HCT116 (cell line): ENCODE measurements at regions not wholly inside any gene's neighbourhood (a gene's known extent, or its start where the extent isn't known, plus 50 kb on each side); places are given as distances from the start of the nearest gene placed in this dataset.

Source experiments
- ATAC-seq: fragments of 200-7000 bp; cut with Tn5 transposase; 2 replicates; pipeline ENCODE4 v1.9.1; 2020; ENCODE audit warnings: mild to moderate bottlenecking, moderate library complexity
- BruUV-seq: library from RNA; stranded (reverse); fragments of 400-500 nt; replicated peaks from 2 replicates; lab custom pipeline; 2021; lab: Mats Ljungman, UMichigan
- CTCF ChIA-PET: fragments of 300-600 bp; sonication (Branson Sonifier 250); formaldehyde crosslinking; loops from one replicate; lab custom pipeline; 2021; ENCODE audit warnings: antibody characterized with exemption; lab: Charles Lee
- POLR2A ChIA-PET: fragments of 300-600, 350-600 bp; sonication (Branson Sonifier 250); formaldehyde crosslinking; loops from one replicate; lab custom pipeline; 2021; ENCODE audit warnings: antibody characterized with exemption; lab: Charles Lee
- RAD21 ChIA-PET, 2 experiments: fragments of 300-600 bp; sonication (Branson Sonifier 250); formaldehyde crosslinking; loops; one replicate each; lab custom pipeline; 2023; ENCODE audit warnings: low total read pairs in 2 of 2; ENCODE audit not compliant: uncharacterized antibody in 2 of 2, unreplicated experiment in 2 of 2, low non-redundant PET in 1 of 2; lab: Charles Lee
- DNase-seq: peaks from one replicate; pipeline ENCODE4 v3.0.0-alpha.2; 2010; ENCODE audit warnings: low read depth, low spot score
- H2AFZ ChIP-seq: fragments of 200-600 bp; shearing (Covaris generic), sonication (generic); 2 replicates; pipeline ENCODE4 v1.6.1; 2017; ENCODE audit warnings: low read depth, mixed run types, mixed read lengths, antibody characterized with exemption, low read length; ENCODE audit not compliant: poor library complexity, severe bottlenecking
- H3K27ac ChIP-seq: 2 replicates; pipeline ENCODE4 v1.5.1; 2012; ENCODE audit warnings: low read depth, low read length
- H3K27me3 ChIP-seq: fragments of 200-600 bp; sonication (generic); 2 replicates; pipeline ENCODE4 v1.6.1; 2016; ENCODE audit warnings: mixed run types, low read length, mixed read lengths; ENCODE audit not compliant: insufficient read depth
- H3K36me3 ChIP-seq, 2 experiments: fragments of 200-500 bp in 1 of 2; fragments of 200-600 bp in 1 of 2; sonication (Bioruptor generic) in 1 of 2; sonication (generic) in 1 of 2; 2 replicates each; pipeline versions ENCODE4 v1.5.1 to v1.6.1; 2014 to 2016; ENCODE audit warnings: low read length in 2 of 2, inconsistent platforms in 1 of 2, mixed read lengths in 1 of 2, mixed run types in 1 of 2; ENCODE audit not compliant: insufficient read depth in 2 of 2, control insufficient read depth in 1 of 2
- H3K4me1 ChIP-seq, 2 experiments: fragments of 200-600 bp in 1 of 2; sonication (generic) in 1 of 2; 2 replicates each; pipeline versions ENCODE4 v1.5.1 to v1.6.1; 2012 to 2017; ENCODE audit warnings: low read length in 2 of 2, inconsistent platforms in 1 of 2, mild to moderate bottlenecking in 1 of 2, mixed read lengths in 1 of 2, mixed run types in 1 of 2, moderate library complexity in 1 of 2; ENCODE audit not compliant: insufficient read depth in 2 of 2, control insufficient read depth in 1 of 2
- H3K4me2 ChIP-seq: fragments of 200-600 bp; sonication (generic); 2 replicates; pipeline ENCODE4 v1.6.1; 2017; ENCODE audit warnings: mixed run types, low read length, mixed read lengths
- H3K4me3 ChIP-seq, 2 experiments: fragments of 200-600 bp in 1 of 2; sonication (generic) in 1 of 2; replicated peaks in 1 of 2; 2 replicates each; pipeline ENCODE4 v1.5.1; 2011 to 2016; ENCODE audit warnings: low read length in 2 of 2, control low read depth in 1 of 2, low read depth in 1 of 2, mild to moderate bottlenecking in 1 of 2, mixed read lengths in 1 of 2, mixed run types in 1 of 2
- H3K79me2 ChIP-seq: fragments of 200-600 bp; sonication (generic); 2 replicates; pipeline ENCODE4 v1.6.1; 2017; ENCODE audit warnings: mild to moderate bottlenecking, mixed run types, low read length, moderate library complexity, mixed read lengths; ENCODE audit not compliant: insufficient read depth
- H3K9ac ChIP-seq: fragments of 200-600 bp; sonication (generic); 2 replicates; pipeline ENCODE4 v1.6.1; 2016; ENCODE audit warnings: low read length, mixed read lengths
- H3K9me2 ChIP-seq: fragments of 200-600 bp; sonication (generic), shearing (Covaris generic); 2 replicates; pipeline ENCODE4 v1.6.1; 2017; ENCODE audit warnings: mixed run types, mild to moderate bottlenecking, moderate library complexity; ENCODE audit not compliant: insufficient read depth
- H3K9me3 ChIP-seq, 2 experiments: fragments of 200-500 bp in 1 of 2; fragments of 200-600 bp in 1 of 2; sonication (Bioruptor generic) in 1 of 2; sonication (generic) in 1 of 2; 2 replicates each; pipeline ENCODE4 v1.6.1; 2014 to 2017; ENCODE audit warnings: low read length in 2 of 2, mixed read lengths in 2 of 2, inconsistent platforms in 1 of 2, low read depth in 1 of 2, mild to moderate bottlenecking in 1 of 2, mixed run types in 1 of 2, moderate library complexity in 1 of 2; ENCODE audit not compliant: control insufficient read depth in 1 of 2, insufficient read depth in 1 of 2
- H4K20me1 ChIP-seq: fragments of 200-600 bp; sonication (generic), shearing (Covaris generic); 2 replicates; pipeline ENCODE4 v1.6.1; 2017; ENCODE audit warnings: mixed run types, mild to moderate bottlenecking, moderate library complexity; ENCODE audit not compliant: insufficient read depth
- CEBPB ChIP-seq: IDR thresholded peaks from 2 replicates; pipeline ENCODE4 v1.6.1; 2012; ENCODE audit warnings: low read depth
- ELF1 ChIP-seq: IDR thresholded peaks from 2 replicates; pipeline ENCODE4 v1.6.1; 2012; ENCODE audit warnings: low read depth, borderline replicate concordance
- EZH2 ChIP-seq: fragments of 200-600 bp; sonication (generic); IDR thresholded peaks from 2 replicates; pipeline ENCODE4 v1.6.1; 2017; ENCODE audit warnings: antibody characterized with exemption, mixed run types
- FOSL1 ChIP-seq: IDR thresholded peaks from 2 replicates; pipeline ENCODE4 v1.6.1; 2012; ENCODE audit warnings: low read depth
- JUND ChIP-seq: IDR thresholded peaks from 2 replicates; pipeline ENCODE4 v1.6.1; 2012
- POLR2A ChIP-seq: IDR thresholded peaks from 2 replicates; pipeline ENCODE4 v1.7.0; 2011; ENCODE audit warnings: borderline replicate concordance; ENCODE audit not compliant: insufficient read depth, insufficient read length; ENCODE audit errors: extremely low read depth
- RAD21 ChIP-seq: IDR thresholded peaks from 2 replicates; pipeline ENCODE4 v1.6.1; 2012; ENCODE audit warnings: low read depth, mild to moderate bottlenecking
- SIN3A ChIP-seq: IDR thresholded peaks from 2 replicates; pipeline ENCODE4 v1.6.1; 2012; ENCODE audit warnings: low read depth
- SP1 ChIP-seq: IDR thresholded peaks from 2 replicates; pipeline ENCODE4 v1.6.1; 2012; ENCODE audit warnings: low read depth
- TCF7L2 ChIP-seq: IDR thresholded peaks from 2 replicates; pipeline ENCODE4 v1.7.0; 2011; ENCODE audit warnings: borderline replicate concordance, inconsistent platforms; ENCODE audit not compliant: insufficient read depth, insufficient read length; ENCODE audit errors: extremely low read depth
- ZFX ChIP-seq: fragments of 450-650 bp; IDR thresholded peaks from 2 replicates; pipeline ENCODE4 v1.6.1; 2017
- ZNF274 ChIP-seq: fragments of 200-500 bp; sonication (Bioruptor generic); IDR thresholded peaks from 2 replicates; pipeline ENCODE4 v1.6.1; 2014; ENCODE audit warnings: mild to moderate bottlenecking, low read depth, low read length, inconsistent platforms
- intact Hi-C: fragments of 100-400 bp; cut with micrococcal nuclease; formaldehyde crosslinking; loops from 2 replicates; pipeline ENCODE4 v1.10.0; 2022
- TF ChIP-seq, protein P1 (sequence below): IDR thresholded peaks from 2 replicates; pipeline ENCODE4 v1.6.1; 2012; ENCODE audit warnings: low read depth
- TF ChIP-seq, protein P2 (sequence below), 3 experiments: fragments of 200-600 bp in 1 of 3; sonication (generic) in 1 of 3; IDR thresholded peaks in 2 of 3; conservative IDR thresholded peaks in 1 of 3; 2 replicates each; pipeline ENCODE4 v1.5.1; 2012 to 2017; ENCODE audit warnings: low read depth in 2 of 3, low read length in 2 of 3, antibody characterized with exemption in 1 of 3, borderline replicate concordance in 1 of 3, control low read depth in 1 of 3, mild to moderate bottlenecking in 1 of 3, mixed read lengths in 1 of 3, mixed run types in 1 of 3, moderate library complexity in 1 of 3; ENCODE audit not compliant: insufficient read depth in 1 of 3
- TF ChIP-seq, protein P3 (sequence below): IDR thresholded peaks from 2 replicates; pipeline ENCODE4 v1.6.1; 2012
- TF ChIP-seq, protein P4 (sequence below): IDR thresholded peaks from 2 replicates; pipeline ENCODE4 v1.6.1; 2012

DNA sequence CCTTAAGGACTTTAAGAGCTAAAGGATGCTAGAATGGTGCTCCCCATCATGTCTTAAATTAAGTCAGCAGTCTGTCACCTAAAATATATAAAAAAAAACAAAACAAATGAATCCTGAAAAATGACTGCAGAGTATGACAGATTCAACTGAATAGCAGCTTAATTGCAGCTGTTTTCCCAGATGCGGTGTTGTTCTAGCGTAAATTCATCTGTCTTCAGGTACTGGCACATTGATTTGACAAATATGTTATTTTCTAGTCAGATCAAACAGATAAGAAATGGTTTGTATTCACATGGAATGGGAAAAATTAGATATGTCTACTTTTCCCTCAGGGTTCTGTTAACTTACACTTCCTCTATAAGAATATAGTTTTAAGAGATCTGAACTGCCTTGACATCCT is 211.7 kb downstream of the NAF1 start:
- intact Hi-C loops, result no loop called here
- Histone ChIP-seq H3K9me2 (no peaks in the 10 kb centered on the region), H3K79me2 (no peaks in the 10 kb centered on the region), H2AFZ (no peak overlapping the region), H3K36me3 (no peaks in the 10 kb centered on the region), H3K27ac (no peak overlapping the region), H3K9ac (no peak overlapping the region), H4K20me1 (no peaks in the 10 kb centered on the region), H3K4me1 (no peaks in the 10 kb centered on the region), H3K4me2 (no peak overlapping the region), H3K27me3 (no peaks in the 10 kb centered on the region)
- DNase-seq, result no peak
- no TSS peak for BruUV-seq
- RAD21 ChIA-PET, result no interaction called here
- TF ChIP-seq SIN3A (no peak), ZNF274 (no peak)
- TF ChIP-seq, protein P1, sequence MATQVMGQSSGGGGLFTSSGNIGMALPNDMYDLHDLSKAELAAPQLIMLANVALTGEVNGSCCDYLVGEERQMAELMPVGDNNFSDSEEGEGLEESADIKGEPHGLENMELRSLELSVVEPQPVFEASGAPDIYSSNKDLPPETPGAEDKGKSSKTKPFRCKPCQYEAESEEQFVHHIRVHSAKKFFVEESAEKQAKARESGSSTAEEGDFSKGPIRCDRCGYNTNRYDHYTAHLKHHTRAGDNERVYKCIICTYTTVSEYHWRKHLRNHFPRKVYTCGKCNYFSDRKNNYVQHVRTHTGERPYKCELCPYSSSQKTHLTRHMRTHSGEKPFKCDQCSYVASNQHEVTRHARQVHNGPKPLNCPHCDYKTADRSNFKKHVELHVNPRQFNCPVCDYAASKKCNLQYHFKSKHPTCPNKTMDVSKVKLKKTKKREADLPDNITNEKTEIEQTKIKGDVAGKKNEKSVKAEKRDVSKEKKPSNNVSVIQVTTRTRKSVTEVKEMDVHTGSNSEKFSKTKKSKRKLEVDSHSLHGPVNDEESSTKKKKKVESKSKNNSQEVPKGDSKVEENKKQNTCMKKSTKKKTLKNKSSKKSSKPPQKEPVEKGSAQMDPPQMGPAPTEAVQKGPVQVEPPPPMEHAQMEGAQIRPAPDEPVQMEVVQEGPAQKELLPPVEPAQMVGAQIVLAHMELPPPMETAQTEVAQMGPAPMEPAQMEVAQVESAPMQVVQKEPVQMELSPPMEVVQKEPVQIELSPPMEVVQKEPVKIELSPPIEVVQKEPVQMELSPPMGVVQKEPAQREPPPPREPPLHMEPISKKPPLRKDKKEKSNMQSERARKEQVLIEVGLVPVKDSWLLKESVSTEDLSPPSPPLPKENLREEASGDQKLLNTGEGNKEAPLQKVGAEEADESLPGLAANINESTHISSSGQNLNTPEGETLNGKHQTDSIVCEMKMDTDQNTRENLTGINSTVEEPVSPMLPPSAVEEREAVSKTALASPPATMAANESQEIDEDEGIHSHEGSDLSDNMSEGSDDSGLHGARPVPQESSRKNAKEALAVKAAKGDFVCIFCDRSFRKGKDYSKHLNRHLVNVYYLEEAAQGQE, result no peak
- TF ChIP-seq, all 23 proteins: peak for 0
- POLR2A ChIA-PET, result no interaction called here
- CTCF ChIA-PET, result no interaction called here
- Histone ChIP-seq H3K9me3 (no peaks in the 10 kb centered on the region), H3K4me3 (no peak overlapping the region)
- ATAC-seq, result no peak

DNA sequence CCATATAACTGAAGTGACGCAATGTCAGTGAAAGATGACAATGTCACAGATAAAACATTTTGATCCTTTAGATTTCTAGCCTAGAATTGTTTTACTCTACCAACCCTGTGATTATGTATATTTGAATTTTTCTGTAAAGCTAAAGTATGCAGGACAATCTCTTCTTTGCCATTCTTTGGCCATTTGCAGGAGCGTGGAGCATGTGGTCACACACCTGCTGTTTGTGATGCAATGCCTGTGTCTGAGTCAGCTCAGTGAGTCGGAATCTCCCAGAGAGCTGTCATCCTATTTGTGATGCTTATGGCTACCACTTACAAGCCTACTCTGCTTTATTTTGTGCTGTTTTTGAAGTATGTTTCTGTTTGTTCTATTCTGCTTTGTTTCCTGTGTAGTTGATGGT is 214.5 kb downstream of the NAF1 start:
- CTCF ChIA-PET, result no interaction called here

More for the DNA sequence above, 214.5 kb downstream of the NAF1 start:
- BruUV-seq, result no TSS peak
- Histone ChIP-seq H3K9me2 (no peaks in the 10 kb centered on the region), H3K9ac (no peak overlapping the region), H3K79me2 (no peaks in the 10 kb centered on the region), H3K27ac (no peak overlapping the region), H3K36me3 (no peaks in the 10 kb centered on the region), H3K4me1 (no peaks in the 10 kb centered on the region), H4K20me1 (no peaks in the 10 kb centered on the region), H3K4me3 (no peak overlapping the region), H3K9me3 (no peaks in the 10 kb centered on the region), H2AFZ (no peak overlapping the region), H3K27me3 (no peaks in the 10 kb centered on the region), H3K4me2 (no peak overlapping the region)
- intact Hi-C loops, result no loop called here
- ATAC-seq (peak; percentile 53; the same call in 1 of the 2 replicates), DNase-seq (peak; percentile 29)
- ChIA-PET RAD21 (no interaction called here), POLR2A (no interaction called here)
- TF ChIP-seq, protein P2, sequence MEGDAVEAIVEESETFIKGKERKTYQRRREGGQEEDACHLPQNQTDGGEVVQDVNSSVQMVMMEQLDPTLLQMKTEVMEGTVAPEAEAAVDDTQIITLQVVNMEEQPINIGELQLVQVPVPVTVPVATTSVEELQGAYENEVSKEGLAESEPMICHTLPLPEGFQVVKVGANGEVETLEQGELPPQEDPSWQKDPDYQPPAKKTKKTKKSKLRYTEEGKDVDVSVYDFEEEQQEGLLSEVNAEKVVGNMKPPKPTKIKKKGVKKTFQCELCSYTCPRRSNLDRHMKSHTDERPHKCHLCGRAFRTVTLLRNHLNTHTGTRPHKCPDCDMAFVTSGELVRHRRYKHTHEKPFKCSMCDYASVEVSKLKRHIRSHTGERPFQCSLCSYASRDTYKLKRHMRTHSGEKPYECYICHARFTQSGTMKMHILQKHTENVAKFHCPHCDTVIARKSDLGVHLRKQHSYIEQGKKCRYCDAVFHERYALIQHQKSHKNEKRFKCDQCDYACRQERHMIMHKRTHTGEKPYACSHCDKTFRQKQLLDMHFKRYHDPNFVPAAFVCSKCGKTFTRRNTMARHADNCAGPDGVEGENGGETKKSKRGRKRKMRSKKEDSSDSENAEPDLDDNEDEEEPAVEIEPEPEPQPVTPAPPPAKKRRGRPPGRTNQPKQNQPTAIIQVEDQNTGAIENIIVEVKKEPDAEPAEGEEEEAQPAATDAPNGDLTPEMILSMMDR (IDR thresholded peaks at IDR 0.05 in 2 of 3, conservative IDR thresholded peaks at IDR 0.05 in 1 of 3; ENCODE audit: borderline replicate concordance in 1 of 3, insufficient read depth in 1 of 3, low read depth in 2 of 3, low read length in 2 of 3), result no peak
- no peak for TF ChIP-seq ELF1
- TF ChIP-seq, protein P3, sequence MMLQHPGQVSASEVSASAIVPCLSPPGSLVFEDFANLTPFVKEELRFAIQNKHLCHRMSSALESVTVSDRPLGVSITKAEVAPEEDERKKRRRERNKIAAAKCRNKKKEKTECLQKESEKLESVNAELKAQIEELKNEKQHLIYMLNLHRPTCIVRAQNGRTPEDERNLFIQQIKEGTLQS, result peak; percentile 81
- TF ChIP-seq RAD21, result no peak
- TF ChIP-seq FOSL1, result peak; percentile 57
- TF ChIP-seq, protein P4, sequence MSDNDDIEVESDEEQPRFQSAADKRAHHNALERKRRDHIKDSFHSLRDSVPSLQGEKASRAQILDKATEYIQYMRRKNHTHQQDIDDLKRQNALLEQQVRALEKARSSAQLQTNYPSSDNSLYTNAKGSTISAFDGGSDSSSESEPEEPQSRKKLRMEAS, result peak; percentile 74
- TF ChIP-seq TCF7L2, result no peak
- TF ChIP-seq JUND, result peak; percentile 61
- TF ChIP-seq ZNF274, result no peak
- TF ChIP-seq CEBPB, result peak; percentile 91
- TF ChIP-seq SP1, result 0 out of 2 replicates have a peak, but pooled peaks have one; percentile 18
- TF ChIP-seq EZH2, result no peak
- no peak for TF ChIP-seq ZFX
- TF ChIP-seq POLR2A, result no peak
